ENCODE measurements at regions not wholly inside any gene's neighbourhood (a gene's known extent, or its start where the extent isn't known, plus 50 kb on each side); places are given as distances from the start of the nearest gene placed in this dataset.
"Not testable (repeated sequence)": the region's sequence is repeated elsewhere in the genome, so short reads cannot be mapped to it uniquely, and the experiment has no call there.

- TF ChIP-seq CTCF, POLR2A (IDR thresholded peaks at IDR 0.05): not testable (repeated sequence)
Measured at GRCh38 chr1:86803641-86804040, 99.3 kb downstream of the SH3GLB1 start.
